Effector memory CD8-positive, alpha-beta T cell (primary cell): ENCODE measurements at regions not wholly inside any gene's neighbourhood (a gene's known extent, or its start where the extent isn't known, plus 50 kb on each side); places are given as distances from the start of the nearest gene placed in this dataset.
"Not testable (repeated sequence)": the region's sequence is repeated elsewhere in the genome, so short reads cannot be mapped to it uniquely, and the experiment has no call there.

ENCODE experiments used
- ATAC-seq: fragments of 150-1000 bp; cut with Tn5 transposase; replicated peaks from 2 replicates; pipeline ENCODE4 v1.10.0; 2021; ENCODE audit warnings: mild to moderate bottlenecking, moderate library complexity
- DNase-seq, 3 experiments: peaks; one replicate each; pipeline ENCODE4 v3.0.0; 2021
- H3K27ac Mint-ChIP-seq, 2 donors: one replicate each; pipeline ENCODE4 v1.8.0; 2022; ENCODE audit warnings: mild to moderate bottlenecking in 2 of 2, mixed read lengths in 2 of 2, moderate library complexity in 2 of 2
- H3K27me3 Mint-ChIP-seq, 2 donors: one replicate each; pipeline ENCODE4 v1.8.0; 2022; ENCODE audit warnings: mixed read lengths in 2 of 2
- H3K36me3 Mint-ChIP-seq: one replicate; pipeline ENCODE4 v1.8.0; 2022; ENCODE audit warnings: mild to moderate bottlenecking, moderate library complexity, mixed read lengths; ENCODE audit not compliant: insufficient read depth
- H3K4me1 Mint-ChIP-seq, 2 donors: one replicate each; pipeline ENCODE4 v1.8.0; 2022; ENCODE audit warnings: low read depth in 2 of 2, mixed read lengths in 2 of 2
- H3K4me3 Mint-ChIP-seq, 2 donors: one replicate each; pipeline ENCODE4 v1.8.0; 2022; ENCODE audit warnings: mild to moderate bottlenecking in 2 of 2, mixed read lengths in 2 of 2, moderate library complexity in 2 of 2
- H3K9me3 Mint-ChIP-seq, 2 donors: one replicate each; pipeline ENCODE4 v1.8.0; 2022; ENCODE audit warnings: mixed read lengths in 2 of 2

GRCh38 chr9:613771-614347, 227.6 kb upstream of the DMRT1 start:
- Mint-ChIP-seq H3K4me1 (peaks cover 4 to 5% of the 10 kb centered on the region in 2 donors), H3K9me3 (no peaks in the 10 kb centered on the region), H3K36me3 (no peaks in the 10 kb centered on the region), H3K4me3 (no peak overlapping the region), H3K27me3 (peaks cover 0 to 5% of the 10 kb centered on the region in 2 donors), H3K27ac (no peak overlapping the region)
- ATAC-seq, result peak; percentile 44
- peak in 2 of 3 experiments; percentile 1 to 24 for DNase-seq

- H3K9me3 Mint-ChIP-seq, result no peaks in the 10 kb centered on the region
- no peak for DNase-seq
- ATAC-seq, result no peak
- H3K36me3 Mint-ChIP-seq, result no peaks in the 10 kb centered on the region
- H3K27ac Mint-ChIP-seq, result no peak overlapping the region
- H3K27me3 Mint-ChIP-seq, result peaks cover 0 to 5% of the 10 kb centered on the region in 2 donors
- H3K4me1 Mint-ChIP-seq, result peaks cover 4 to 5% of the 10 kb centered on the region in 2 donors
- H3K4me3 Mint-ChIP-seq, result no peak overlapping the region
These were observed 227.1 kb upstream of the DMRT1 start for GRCh38 chr9:614431-614830.

- ATAC-seq (no peak), DNase-seq (no peak)
- Mint-ChIP-seq H3K9me3 (no peaks in the 10 kb centered on the region), H3K27me3 (peaks cover 0 to 10% of the 10 kb centered on the region in 2 donors), H3K4me3 (no peak overlapping the region), H3K4me1 (peaks cover 4 to 5% of the 10 kb centered on the region in 2 donors), H3K27ac (no peak overlapping the region), H3K36me3 (no peaks in the 10 kb centered on the region)
These were observed 225.7 kb upstream of the DMRT1 start for GRCh38 chr9:615756-616155.

- no peak for DNase-seq
- Mint-ChIP-seq H3K27ac (no peak overlapping the region), H3K9me3 (no peaks in the 10 kb centered on the region), H3K27me3 (peaks cover 5 to 15% of the 10 kb centered on the region in 2 donors), H3K4me1 (peaks cover 4 to 5% of the 10 kb centered on the region in 2 donors), H3K4me3 (no peak overlapping the region), H3K36me3 (no peaks in the 10 kb centered on the region)
- no peak for ATAC-seq
These were observed 224.8 kb upstream of the DMRT1 start for GRCh38 chr9:616694-617093.

- no peaks in the 10 kb centered on the region for H3K36me3 Mint-ChIP-seq
- peaks cover 13 to 24% of the 10 kb centered on the region in 2 donors for H3K27me3 Mint-ChIP-seq
- ATAC-seq (no peak), DNase-seq (no peak)
- peaks cover 4 to 5% of the 10 kb centered on the region in 2 donors for H3K4me1 Mint-ChIP-seq
- no peak overlapping the region for H3K4me3 Mint-ChIP-seq
- no peaks in the 10 kb centered on the region for H3K9me3 Mint-ChIP-seq
- H3K27ac Mint-ChIP-seq, result no peak overlapping the region
These were observed 223.9 kb upstream of the DMRT1 start for GRCh38 chr9:617445-618085.

- Mint-ChIP-seq H3K4me3 (no peak overlapping the region), H3K4me1 (peaks cover 4 to 5% of the 10 kb centered on the region in 2 donors), H3K36me3 (no peaks in the 10 kb centered on the region), H3K27me3 (peaks cover 22 to 33% of the 10 kb centered on the region in 2 donors), H3K27ac (no peak overlapping the region), H3K9me3 (no peaks in the 10 kb centered on the region)
- DNase-seq, result no peak
- ATAC-seq, result no peak
These were observed 223.0 kb upstream of the DMRT1 start for GRCh38 chr9:618478-618877.

- no peaks in the 10 kb centered on the region for H3K9me3 Mint-ChIP-seq
- peaks cover 22 to 42% of the 10 kb centered on the region in 2 donors for H3K27me3 Mint-ChIP-seq
- H3K4me1 Mint-ChIP-seq, result no peaks in the 10 kb centered on the region
These were observed 220.2 kb upstream of the DMRT1 start for GRCh38 chr9:621201-621855.

GRCh38 chr9:624935-625500, 216.5 kb upstream of the DMRT1 start:
- no peaks in the 10 kb centered on the region for H3K36me3 Mint-ChIP-seq
- H3K4me3 Mint-ChIP-seq, result no peak overlapping the region
- H3K27me3 Mint-ChIP-seq, result peaks cover 40 to 44% of the 10 kb centered on the region in 2 donors
- ATAC-seq, result no peak
- H3K9me3 Mint-ChIP-seq, result no peaks in the 10 kb centered on the region
- H3K27ac Mint-ChIP-seq, result no peak overlapping the region
- DNase-seq, result no peak
- H3K4me1 Mint-ChIP-seq, result no peaks in the 10 kb centered on the region

More at GRCh38 chr9:621201-621855, 220.2 kb upstream of the DMRT1 start:
- DNase-seq (no peak), ATAC-seq (no peak)
- Mint-ChIP-seq H3K27ac (no peak overlapping the region), H3K4me3 (no peak overlapping the region), H3K36me3 (no peaks in the 10 kb centered on the region)

- ATAC-seq (no peak), DNase-seq (no peak)
- H3K27me3 Mint-ChIP-seq, result peaks cover 37 to 46% of the 10 kb centered on the region in 2 donors
- no peaks in the 10 kb centered on the region for H3K36me3 Mint-ChIP-seq
- no peak overlapping the region for H3K4me3 Mint-ChIP-seq
- H3K4me1 Mint-ChIP-seq, result no peaks in the 10 kb centered on the region
- no peak overlapping the region for H3K27ac Mint-ChIP-seq
- H3K9me3 Mint-ChIP-seq, result no peaks in the 10 kb centered on the region
These were observed 215.9 kb upstream of the DMRT1 start for GRCh38 chr9:625613-626012.

GRCh38 chr9:626114-626513, 215.4 kb upstream of the DMRT1 start:
- not testable (repeated sequence) for H3K4me3 Mint-ChIP-seq, H3K9me3 Mint-ChIP-seq

GRCh38 chr9:626596-626995, 214.9 kb upstream of the DMRT1 start:
- Mint-ChIP-seq H3K4me1 (peaks cover 0 to 2% of the 10 kb centered on the region in 2 donors), H3K4me3 (no peak overlapping the region), H3K9me3 (no peaks in the 10 kb centered on the region), H3K27me3 (peaks cover 33 to 42% of the 10 kb centered on the region in 2 donors), H3K36me3 (no peaks in the 10 kb centered on the region), H3K27ac (no peak overlapping the region)
- ATAC-seq, result no peak
- DNase-seq, result no peak

More at GRCh38 chr9:626114-626513, 215.4 kb upstream of the DMRT1 start:
- ATAC-seq, H3K36me3 Mint-ChIP-seq, DNase-seq, H3K4me1 Mint-ChIP-seq, H3K27ac Mint-ChIP-seq: not testable (repeated sequence)
- H3K27me3 Mint-ChIP-seq, result peaks cover 37 to 46% of the 10 kb centered on the region in 2 donors

GRCh38 chr9:627336-627970, 214.0 kb upstream of the DMRT1 start:
- peaks cover 0 to 6% of the 10 kb centered on the region in 2 donors for H3K4me1 Mint-ChIP-seq
- H3K4me3 Mint-ChIP-seq, result no peak overlapping the region
- H3K27me3 Mint-ChIP-seq, result peaks cover 25 to 33% of the 10 kb centered on the region in 2 donors
- no peak overlapping the region for H3K27ac Mint-ChIP-seq
- H3K9me3 Mint-ChIP-seq, result no peaks in the 10 kb centered on the region
- ATAC-seq (no peak), DNase-seq (no peak)
- H3K36me3 Mint-ChIP-seq, result no peaks in the 10 kb centered on the region

- no peak for DNase-seq
- H3K4me3 Mint-ChIP-seq, result no peak overlapping the region
- H3K36me3 Mint-ChIP-seq, result no peaks in the 10 kb centered on the region
- no peak overlapping the region for H3K27ac Mint-ChIP-seq
- ATAC-seq, result no peak
- H3K27me3 Mint-ChIP-seq, result peaks cover 13 to 24% of the 10 kb centered on the region in 2 donors
- H3K4me1 Mint-ChIP-seq, result peaks cover 0 to 6% of the 10 kb centered on the region in 2 donors
- no peaks in the 10 kb centered on the region for H3K9me3 Mint-ChIP-seq
These were observed 212.4 kb upstream of the DMRT1 start for GRCh38 chr9:629146-629545.
